Hepatocyte (in vitro differentiated cells): ENCODE measurements at regions not wholly inside any gene's neighbourhood (a gene's known extent, or its start where the extent isn't known, plus 50 kb on each side); places are given as distances from the start of the nearest gene placed in this dataset.

ENCODE experiments used
- DNase-seq: peaks from one replicate; pipeline ENCODE4 v3.0.0-alpha.2; 2016; ENCODE audit warnings: low spot score
- H2AFZ ChIP-seq: fragments of 200-600 bp; sonication (generic); 2 replicates; pipeline ENCODE4 v1.6.0; 2016; ENCODE audit warnings: antibody characterized with exemption, mild to moderate bottlenecking
- H3K27ac ChIP-seq: fragments of 200-600 bp; sonication (generic); 2 replicates; pipeline ENCODE4 v1.5.1; 2016; ENCODE audit warnings: mild to moderate bottlenecking
- H3K27me3 ChIP-seq: fragments of 200-600 bp; sonication (generic); 2 replicates; pipeline ENCODE4 v1.6.1; 2016
- H3K36me3 ChIP-seq: fragments of 200-600 bp; sonication (generic); replicated peaks from 2 replicates; pipeline ENCODE4 v1.5.1; 2016; ENCODE audit warnings: low read depth; ENCODE audit not compliant: insufficient read depth
- H3K4me1 ChIP-seq: fragments of 200-600 bp; sonication (generic); 2 replicates; pipeline ENCODE4 v1.5.1; 2016; ENCODE audit warnings: mild to moderate bottlenecking, moderate library complexity; ENCODE audit not compliant: insufficient read depth
- H3K4me2 ChIP-seq: fragments of 200-600 bp; sonication (generic); 2 replicates; pipeline ENCODE4 v1.6.0; 2016
- H3K4me3 ChIP-seq: fragments of 200-600 bp; sonication (generic); 2 replicates; pipeline ENCODE4 v1.5.1; 2016; ENCODE audit warnings: mild to moderate bottlenecking
- H3K79me2 ChIP-seq: fragments of 200-600 bp; sonication (generic); 2 replicates; pipeline ENCODE4 v1.6.0; 2017; ENCODE audit warnings: mild to moderate bottlenecking
- H3K9me2 ChIP-seq: fragments of 200-600 bp; sonication (generic); replicated peaks from 2 replicates; pipeline ENCODE4 v1.6.0; 2017; ENCODE audit warnings: mild to moderate bottlenecking; ENCODE audit not compliant: insufficient read depth
- H3K9me3 ChIP-seq: fragments of 200-600 bp; sonication (generic); 2 replicates; pipeline ENCODE4 v1.5.1; 2016; ENCODE audit warnings: low read depth, mild to moderate bottlenecking
- H4K20me1 ChIP-seq: fragments of 200-600 bp; sonication (generic); 2 replicates; pipeline ENCODE4 v1.6.0; 2016; ENCODE audit warnings: mild to moderate bottlenecking; ENCODE audit not compliant: insufficient read depth, poor library complexity, severe bottlenecking
- CTCF ChIP-seq: fragments of 200-600 bp; sonication (generic); IDR thresholded peaks from 2 replicates; pipeline ENCODE4 v1.5.1; 2016; ENCODE audit warnings: antibody characterized with exemption, mild to moderate bottlenecking; ENCODE audit not compliant: poor library complexity
- EZH2 ChIP-seq: fragments of 200-600 bp; sonication (generic); IDR thresholded peaks from 2 replicates; pipeline ENCODE4 v1.6.1; 2016; ENCODE audit warnings: antibody characterized with exemption, mild to moderate bottlenecking, borderline replicate concordance
- EZH2phosphoT487 ChIP-seq: fragments of 200-600 bp; sonication (generic); IDR thresholded peaks from one replicate; pipeline ENCODE4 v1.6.1; 2018; ENCODE audit warnings: antibody characterized with exemption, mild to moderate bottlenecking, low read depth, moderate library complexity; ENCODE audit not compliant: unreplicated experiment, severe bottlenecking
- WGBS: methylation state at CpG from one replicate; pipeline ENCODE4 v1.1.6; 2016; ENCODE audit warnings: low lambda C conversion rate; ENCODE audit errors: missing lambda C conversion rate; 5-methylcytosine and 5-hydroxymethylcytosine counted together

DNA sequence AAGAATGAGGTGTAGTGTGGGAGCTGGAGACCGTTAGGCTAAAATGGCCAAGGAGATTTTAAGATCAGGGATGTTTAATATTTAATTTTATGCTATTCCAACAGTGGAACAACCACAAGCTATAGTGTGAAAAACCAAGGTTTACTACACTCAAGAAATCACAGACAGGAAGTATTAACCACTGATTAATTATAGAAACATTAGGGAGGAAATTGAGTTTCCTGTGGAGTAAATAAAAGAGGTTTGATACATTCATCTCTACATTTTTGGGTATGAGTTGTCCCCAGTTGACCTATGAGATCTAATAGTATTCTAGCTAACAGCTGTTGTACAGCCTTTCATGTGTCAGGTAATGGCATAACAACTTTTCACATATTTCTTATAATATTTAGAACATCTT is 103.7 kb upstream of the MPDZ start:
- Histone ChIP-seq H4K20me1 (no peaks in the 10 kb centered on the region), H3K27ac (no peak overlapping the region), H3K4me2 (no peak overlapping the region), H3K9me3 (no peaks in the 10 kb centered on the region), H3K79me2 (no peaks in the 10 kb centered on the region), H3K36me3 (no peaks in the 10 kb centered on the region), H3K4me1 (no peaks in the 10 kb centered on the region), H3K9me2 (no peaks in the 10 kb centered on the region), H2AFZ (no peak overlapping the region), H3K27me3 (no peaks in the 10 kb centered on the region), H3K4me3 (no peak overlapping the region)
- TF ChIP-seq EZH2 (no peak), EZH2phosphoT487 (no peak), CTCF (no peak)
- no peak for DNase-seq
- WGBS = 86% methylated on average over 1 of the region's 1 CpG

DNA sequence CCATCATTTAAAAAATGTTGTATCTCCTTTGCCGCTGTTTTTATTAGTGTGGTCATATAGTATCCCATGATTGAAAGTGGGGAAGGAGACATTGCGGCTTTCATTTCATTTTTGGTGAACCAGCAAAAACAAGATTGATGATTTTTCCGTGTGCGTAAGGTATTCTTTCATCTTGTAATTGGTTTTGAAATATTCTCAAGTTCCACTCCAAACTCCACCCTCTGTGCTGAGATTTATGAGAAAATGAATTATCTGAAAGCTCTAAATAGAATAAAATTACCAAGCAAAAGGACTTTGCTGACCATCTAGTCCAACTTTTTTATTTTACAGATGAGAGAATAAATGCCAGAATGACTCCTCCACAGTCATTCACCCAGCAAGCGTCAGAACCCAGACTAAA is 103.1 kb upstream of the MPDZ start:
- WGBS = 89% methylated on average over 5 of the region's 5 CpGs
- Histone ChIP-seq H3K36me3 (no peaks in the 10 kb centered on the region), H2AFZ (no peak overlapping the region), H3K27me3 (no peaks in the 10 kb centered on the region), H4K20me1 (no peaks in the 10 kb centered on the region), H3K9me3 (no peaks in the 10 kb centered on the region), H3K9me2 (no peaks in the 10 kb centered on the region), H3K79me2 (no peaks in the 10 kb centered on the region), H3K4me1 (no peaks in the 10 kb centered on the region), H3K4me3 (no peak overlapping the region), H3K27ac (no peak overlapping the region), H3K4me2 (no peak overlapping the region)
- TF ChIP-seq CTCF (no peak), EZH2 (no peak), EZH2phosphoT487 (no peak)
- no peak for DNase-seq

DNA sequence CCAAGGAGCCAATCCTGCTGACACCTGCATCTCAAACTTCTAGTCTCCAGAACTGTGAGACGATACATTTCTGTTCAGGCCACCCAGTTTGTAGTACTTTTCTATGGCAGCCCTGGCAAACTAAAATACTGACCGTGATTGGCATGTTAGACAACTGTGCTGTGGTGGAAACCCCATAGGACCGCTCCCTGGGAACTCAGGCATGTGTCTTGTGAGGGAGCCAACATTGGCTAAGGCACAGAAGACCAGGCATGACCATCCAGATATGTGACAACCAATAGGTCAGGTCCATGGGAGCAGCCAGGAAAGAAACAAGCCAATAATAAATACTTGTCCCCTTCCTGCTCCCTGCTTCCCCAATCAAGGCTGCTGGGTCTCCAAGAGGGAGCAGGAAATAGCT is 101.4 kb upstream of the MPDZ start:
- no peak overlapping the region for H3K27ac ChIP-seq
- H3K36me3 ChIP-seq = no peaks in the 10 kb centered on the region
- H3K79me2 ChIP-seq = no peaks in the 10 kb centered on the region
- no peaks in the 10 kb centered on the region for H3K9me3 ChIP-seq
- H3K4me3 ChIP-seq = no peak overlapping the region
- H3K4me1 ChIP-seq = no peaks in the 10 kb centered on the region
- H3K9me2 ChIP-seq = no peaks in the 10 kb centered on the region
- WGBS = 92% methylated on average over 3 of the region's 3 CpGs
- H3K4me2 ChIP-seq = no peak overlapping the region
- TF ChIP-seq CTCF (no peak), EZH2phosphoT487 (no peak), EZH2 (no peak)
- H3K27me3 ChIP-seq = no peaks in the 10 kb centered on the region
- no peaks in the 10 kb centered on the region for H4K20me1 ChIP-seq
- H2AFZ ChIP-seq = no peak overlapping the region
- no peak for DNase-seq

- H3K4me2 ChIP-seq = no peak overlapping the region
- no peaks in the 10 kb centered on the region for H3K9me3 ChIP-seq
- no peaks in the 10 kb centered on the region for H4K20me1 ChIP-seq
- DNase-seq = no peak
- WGBS = 73% methylated on average over 2 of the region's 2 CpGs
- H3K27me3 ChIP-seq = no peaks in the 10 kb centered on the region
- H3K4me1 ChIP-seq = no peaks in the 10 kb centered on the region
- H3K36me3 ChIP-seq = no peaks in the 10 kb centered on the region
- H2AFZ ChIP-seq = no peak overlapping the region
- no peaks in the 10 kb centered on the region for H3K79me2 ChIP-seq
- TF ChIP-seq CTCF = no peak
- TF ChIP-seq EZH2phosphoT487 = no peak
- no peak for TF ChIP-seq EZH2
- no peak overlapping the region for H3K27ac ChIP-seq
- H3K4me3 ChIP-seq = no peak overlapping the region
- no peaks in the 10 kb centered on the region for H3K9me2 ChIP-seq
Measured at GRCh38 chr9:13378154-13378553, 98.7 kb upstream of the MPDZ start.
